Hematopoietic multipotent progenitor cell (in vitro differentiated cells): ENCODE measurements at regions not wholly inside any gene's neighbourhood (a gene's known extent, or its start where the extent isn't known, plus 50 kb on each side); places are given as distances from the start of the nearest gene placed in this dataset.

Experiments used
- DNase-seq, 3 donors: peaks; one replicate each; pipeline ENCODE4 v3.0.0-alpha.2; 2011 to 2015; ENCODE audit warnings: low read depth in 2 of 3, low spot score in 2 of 3

GRCh38 chr5:68379275-68380036 is 163.9 kb downstream of the PIK3R1 start:
- no peak for DNase-seq

GRCh38 chr5:68380078-68380477 is 164.5 kb downstream of the PIK3R1 start:
- DNase-seq = no peak

GRCh38 chr5:68381060-68381459 is 165.5 kb downstream of the PIK3R1 start:
- DNase-seq = peak in 1 of 3 donors; percentile 36

- DNase-seq = peak in 1 of 3 donors; percentile 13
These were observed 166.4 kb downstream of the PIK3R1 start for GRCh38 chr5:68381909-68382308.

- no peak for DNase-seq
These were observed 167.1 kb downstream of the PIK3R1 start for GRCh38 chr5:68382640-68383039.

GRCh38 chr5:68383888-68384310 is 168.3 kb downstream of the PIK3R1 start:
- no peak for DNase-seq

GRCh38 chr5:68384936-68385594 is 169.5 kb downstream of the PIK3R1 start:
- no peak for DNase-seq

GRCh38 chr5:68385936-68386335 is 170.4 kb downstream of the PIK3R1 start:
- DNase-seq = no peak

- DNase-seq = no peak
These were observed 171.7 kb downstream of the PIK3R1 start for GRCh38 chr5:68387074-68387796.

- DNase-seq = no peak
These were observed 174.1 kb downstream of the PIK3R1 start for GRCh38 chr5:68389618-68390017.

GRCh38 chr5:68392617-68393016 is 177.1 kb downstream of the PIK3R1 start:
- no peak for DNase-seq

GRCh38 chr5:68395302-68395701 is 179.7 kb downstream of the PIK3R1 start:
- no peak for DNase-seq

- no peak for DNase-seq
These were observed 180.5 kb downstream of the PIK3R1 start for GRCh38 chr5:68395926-68396511.

GRCh38 chr5:68396722-68397121 is 181.2 kb downstream of the PIK3R1 start:
- DNase-seq = no peak

GRCh38 chr5:68398146-68398812 is 182.7 kb downstream of the PIK3R1 start:
- DNase-seq = no peak

- no peak for DNase-seq
These were observed 187.7 kb downstream of the PIK3R1 start for GRCh38 chr5:68403301-68403700.

- DNase-seq = no peak
These were observed 188.7 kb downstream of the PIK3R1 start for GRCh38 chr5:68404246-68404645.

- no peak for DNase-seq
These were observed 189.6 kb downstream of the PIK3R1 start for GRCh38 chr5:68405026-68405684.

- DNase-seq = no peak
These were observed 190.5 kb downstream of the PIK3R1 start for GRCh38 chr5:68405784-68406743.
